ENCODE measurements at regions not wholly inside any gene's neighbourhood (a gene's known extent, or its start where the extent isn't known, plus 50 kb on each side); places are given as distances from the start of the nearest gene placed in this dataset.

GRCh38 chr2:41725901-41726300 is 321.9 kb upstream of the PKDCC start:
- DNase-seq (ENCODE audit: low read depth): no peak

- no peak for DNase-seq (ENCODE audit: low read depth)
These were observed 321.5 kb upstream of the PKDCC start for GRCh38 chr2:41726364-41726763.

GRCh38 chr2:41727152-41727551 is 320.7 kb upstream of the PKDCC start:
- DNase-seq (ENCODE audit: low read depth): no peak

- DNase-seq (ENCODE audit: low read depth): no peak
These were observed 320.1 kb upstream of the PKDCC start for GRCh38 chr2:41727711-41728110.

GRCh38 chr2:41728788-41729338 is 319.0 kb upstream of the PKDCC start:
- no peak for DNase-seq (ENCODE audit: low read depth)

- no peak for DNase-seq (ENCODE audit: low read depth)
These were observed 317.9 kb upstream of the PKDCC start for GRCh38 chr2:41729800-41730364.

GRCh38 chr2:41735006-41735405 is 312.8 kb upstream of the PKDCC start:
- DNase-seq (ENCODE audit: low read depth): no peak

GRCh38 chr2:41735476-41735875 is 312.3 kb upstream of the PKDCC start:
- DNase-seq (ENCODE audit: low read depth): no peak

GRCh38 chr2:41736105-41736567 is 311.7 kb upstream of the PKDCC start:
- peak; percentile 13 for DNase-seq (ENCODE audit: low read depth)

- DNase-seq (ENCODE audit: low read depth): no peak
These were observed 311.2 kb upstream of the PKDCC start for GRCh38 chr2:41736586-41736985.

GRCh38 chr2:41737888-41738287 is 309.9 kb upstream of the PKDCC start:
- no peak for DNase-seq (ENCODE audit: low read depth)

GRCh38 chr2:41741951-41742595 is 305.7 kb upstream of the PKDCC start:
- no peak for DNase-seq (ENCODE audit: low read depth)

- no peak for DNase-seq (ENCODE audit: low read depth)
These were observed 304.5 kb upstream of the PKDCC start for GRCh38 chr2:41743324-41743723.

- DNase-seq (ENCODE audit: low read depth): no peak
These were observed 297.0 kb upstream of the PKDCC start for GRCh38 chr2:41750829-41751228.

GRCh38 chr2:41759880-41760279 is 287.9 kb upstream of the PKDCC start:
- no peak for DNase-seq (ENCODE audit: low read depth)

GRCh38 chr2:41763141-41763540 is 284.7 kb upstream of the PKDCC start:
- no peak for DNase-seq (ENCODE audit: low read depth)

- no peak for DNase-seq (ENCODE audit: low read depth)
These were observed 283.7 kb upstream of the PKDCC start for GRCh38 chr2:41764131-41764530.

GRCh38 chr2:41764919-41765318 is 282.9 kb upstream of the PKDCC start:
- DNase-seq (ENCODE audit: low read depth): no peak

GRCh38 chr2:41768310-41768709 is 279.5 kb upstream of the PKDCC start:
- no peak for DNase-seq (ENCODE audit: low read depth)

- DNase-seq (ENCODE audit: low read depth): no peak
These were observed 276.1 kb upstream of the PKDCC start for GRCh38 chr2:41771710-41772109.

GRCh38 chr2:41772697-41773096 is 275.1 kb upstream of the PKDCC start:
- no peak for DNase-seq (ENCODE audit: low read depth)

GRCh38 chr2:41774011-41774605 is 273.7 kb upstream of the PKDCC start:
- no peak for DNase-seq (ENCODE audit: low read depth)

GRCh38 chr2:41775366-41776025 is 272.3 kb upstream of the PKDCC start:
- DNase-seq (ENCODE audit: low read depth): no peak

Measured in EH (cell line).